C1 segment of cervical spinal cord (tissue), 14 donors: ENCODE measurements at regions not wholly inside any gene's neighbourhood (a gene's known extent, or its start where the extent isn't known, plus 50 kb on each side); places are given as distances from the start of the nearest gene placed in this dataset.

Experiments
- DNase-seq, 14 donors: peaks; one replicate each; lab custom pipeline; 2025; lab: John Stamatoyannopoulos, UW

DNA sequence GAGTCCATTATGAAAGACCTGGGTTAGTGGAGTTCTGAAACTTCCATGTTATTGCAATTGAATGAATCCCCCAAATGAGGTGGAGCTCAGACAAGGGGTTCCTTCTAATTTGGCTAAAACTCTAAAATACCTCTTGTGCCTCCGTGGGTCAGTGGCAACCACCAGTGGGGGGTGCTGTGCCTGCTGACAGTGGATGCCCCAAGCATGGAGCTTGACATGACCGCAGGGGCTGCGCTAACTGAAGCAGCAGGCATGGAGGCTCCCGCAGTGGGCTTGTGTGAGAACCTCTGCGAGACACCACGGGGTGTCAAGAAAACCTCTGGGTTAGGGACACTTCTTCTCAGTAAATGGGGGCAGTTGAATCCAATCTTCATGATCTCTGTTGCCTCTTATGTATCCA, 200.5 kb downstream of the DRD1 start:
- no peak for DNase-seq

DNA sequence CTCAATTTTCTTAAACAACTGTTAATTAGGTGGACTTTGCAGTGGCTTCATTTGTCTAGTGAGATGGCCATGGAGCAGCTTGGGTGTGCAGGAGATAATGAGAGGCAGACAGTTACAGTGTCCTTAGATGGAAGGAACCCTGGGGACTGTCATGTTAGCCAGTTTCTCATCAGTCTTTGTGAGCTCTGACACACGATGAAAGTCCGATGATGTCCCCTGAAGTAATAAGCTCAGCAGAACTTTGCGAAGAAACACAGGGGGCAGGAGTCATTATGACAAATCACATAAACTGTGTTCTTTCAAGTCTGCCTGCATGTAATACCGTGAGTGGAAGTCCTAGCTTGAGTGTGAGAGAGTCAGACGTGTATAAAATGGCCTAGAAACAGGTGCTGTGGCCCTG, 201.8 kb downstream of the DRD1 start:
- no peak for DNase-seq

DNA sequence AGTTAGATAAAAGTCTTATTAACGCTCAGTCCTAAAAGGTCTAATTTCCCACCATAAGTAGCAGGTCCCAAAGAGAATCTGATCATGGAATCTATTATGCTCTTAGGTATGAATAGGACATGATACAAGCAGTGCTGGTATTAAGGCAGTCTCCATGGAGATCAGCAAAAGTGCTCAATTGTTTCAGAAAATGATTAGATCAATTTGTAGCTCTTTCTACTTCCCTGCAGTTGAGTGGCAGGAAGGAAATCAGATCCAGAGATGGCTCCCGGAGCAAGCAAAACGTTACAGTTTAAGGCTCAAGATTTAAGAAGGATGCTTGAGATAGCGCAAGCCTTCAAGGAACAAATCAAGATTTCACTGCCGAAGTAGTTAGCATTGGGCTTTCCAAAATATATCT, 205.7 kb downstream of the DRD1 start:
- no peak for DNase-seq

DNA sequence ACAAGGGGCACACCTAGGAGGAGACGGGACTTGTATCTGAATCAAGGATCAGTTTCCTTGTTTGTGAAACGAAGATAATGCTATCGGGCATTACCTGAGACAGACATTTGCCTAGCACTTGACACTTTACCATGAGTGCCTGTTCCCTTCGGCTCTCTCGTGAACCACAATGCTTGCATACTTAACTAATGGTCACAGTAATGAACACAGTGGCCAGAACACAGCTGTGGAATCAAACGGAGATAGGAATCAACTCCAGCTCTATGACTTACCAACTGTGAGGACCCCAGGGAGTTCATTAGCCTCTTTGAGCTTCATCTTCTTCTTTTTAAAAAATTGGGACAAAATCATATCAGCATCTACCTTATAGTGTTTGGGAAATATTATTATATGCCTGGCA, 207.8 kb downstream of the DRD1 start:
- no peak for DNase-seq

DNA sequence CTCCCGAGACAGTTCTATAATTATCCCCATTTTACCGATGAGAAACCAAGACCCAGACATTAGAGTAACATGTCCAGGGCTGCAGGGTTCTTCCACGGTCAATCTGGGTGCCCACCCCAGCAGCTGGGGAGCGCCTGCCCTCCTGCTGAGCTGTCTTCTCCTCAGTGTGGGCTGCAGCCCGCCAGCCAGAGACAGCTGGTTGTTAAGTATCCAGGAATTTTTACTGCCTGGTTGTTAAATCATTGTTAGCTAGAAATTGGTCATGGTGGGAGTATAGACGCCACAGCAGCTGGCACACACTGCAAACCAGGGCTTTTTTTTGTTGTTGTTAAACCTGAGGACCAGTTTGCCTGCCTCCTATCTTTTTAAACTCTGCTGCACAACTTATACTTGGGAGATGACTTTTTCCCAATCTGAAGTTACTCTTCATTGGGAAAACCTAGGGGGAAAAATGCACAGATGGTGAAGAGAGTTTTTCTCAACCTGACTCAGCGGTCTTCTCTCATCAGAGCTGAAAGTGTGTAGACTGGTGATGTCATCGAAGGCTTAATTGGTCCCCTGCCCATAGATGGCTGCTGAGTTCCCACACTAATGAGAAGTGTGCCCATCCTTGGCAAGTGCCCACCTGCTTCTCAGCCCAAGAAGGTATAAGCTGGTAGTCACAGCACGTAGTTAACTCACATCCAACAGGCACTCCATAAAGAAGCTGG, 208.6 kb downstream of the DRD1 start:
- DNase-seq = no peak

DNA sequence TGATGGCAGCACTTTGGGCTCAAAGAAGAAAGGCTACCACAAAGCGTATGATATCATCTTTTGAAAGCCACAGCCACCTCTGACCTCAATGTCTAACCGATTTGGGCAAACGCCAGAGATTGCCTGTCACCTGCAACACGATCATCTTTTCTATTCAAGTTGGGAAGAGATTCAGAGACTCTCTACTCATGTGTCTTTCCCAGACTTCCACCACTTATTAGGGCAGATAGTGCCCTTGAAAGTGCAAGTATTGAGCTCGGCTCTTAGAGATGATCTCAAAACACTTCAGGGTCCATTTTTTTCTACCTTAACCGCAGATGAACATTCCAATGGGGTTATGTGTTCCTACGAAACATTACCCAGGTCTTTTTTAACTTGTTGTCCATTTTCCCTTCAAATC, 213.7 kb downstream of the DRD1 start:
- DNase-seq = no peak

DNA sequence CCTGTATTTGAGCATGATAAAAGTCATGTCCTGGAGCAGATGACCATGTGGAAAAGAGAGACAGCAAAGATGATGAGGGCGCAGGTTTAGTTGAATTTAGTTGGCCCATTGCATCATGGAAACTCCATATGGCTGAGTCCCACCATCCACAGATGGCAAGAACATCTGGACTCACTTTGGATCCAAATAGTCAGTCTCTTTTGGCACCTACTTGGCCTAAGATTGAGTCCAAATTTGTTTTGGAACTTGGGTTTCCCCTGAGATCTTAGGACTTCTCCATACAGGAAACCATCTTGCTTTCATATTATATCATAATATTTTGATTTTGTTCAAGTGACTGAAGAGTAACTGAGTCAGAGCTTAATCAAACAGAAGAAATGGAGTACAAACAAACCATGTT, 217.5 kb downstream of the DRD1 start:
- DNase-seq = no peak

DNA sequence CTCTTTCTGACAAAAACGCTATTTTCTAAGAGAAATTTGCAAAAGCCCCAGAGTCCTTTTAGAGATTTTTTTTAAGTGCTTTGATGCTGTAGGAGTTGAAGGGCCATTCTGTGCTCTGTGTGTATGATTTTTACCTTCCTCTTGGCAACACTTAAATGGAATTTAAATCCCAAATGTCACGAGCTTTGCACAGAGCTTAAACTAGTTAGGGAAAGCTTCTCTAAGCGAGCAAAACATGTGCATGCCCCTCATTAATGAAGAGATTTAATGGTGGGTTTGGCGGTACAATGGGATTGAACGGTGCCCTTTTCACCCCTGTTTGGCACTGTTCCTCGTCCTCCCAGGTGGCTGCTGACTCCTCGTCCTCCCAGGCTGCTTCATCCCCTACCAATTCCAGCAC, 220.7 kb downstream of the DRD1 start:
- no peak for DNase-seq

DNA sequence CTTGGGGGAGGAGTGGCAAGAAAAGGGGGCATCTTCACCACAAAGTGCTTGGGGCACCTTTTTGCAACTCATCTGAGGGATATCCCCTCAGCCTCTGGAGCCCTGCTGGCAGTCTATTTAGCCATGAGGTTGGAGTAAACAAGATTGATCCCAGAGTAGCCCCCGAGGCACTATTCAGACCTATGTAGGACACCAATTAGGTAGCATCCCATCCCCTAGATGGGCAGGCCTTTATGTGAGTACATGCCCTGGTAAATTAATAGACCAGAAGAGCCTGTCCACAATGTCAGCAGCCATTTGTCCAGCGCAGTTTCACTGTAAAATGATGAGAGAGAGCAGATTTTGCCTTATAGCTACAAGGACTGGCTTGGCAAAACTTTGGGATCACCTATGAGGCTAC, 221.4 kb downstream of the DRD1 start:
- no peak for DNase-seq

DNA sequence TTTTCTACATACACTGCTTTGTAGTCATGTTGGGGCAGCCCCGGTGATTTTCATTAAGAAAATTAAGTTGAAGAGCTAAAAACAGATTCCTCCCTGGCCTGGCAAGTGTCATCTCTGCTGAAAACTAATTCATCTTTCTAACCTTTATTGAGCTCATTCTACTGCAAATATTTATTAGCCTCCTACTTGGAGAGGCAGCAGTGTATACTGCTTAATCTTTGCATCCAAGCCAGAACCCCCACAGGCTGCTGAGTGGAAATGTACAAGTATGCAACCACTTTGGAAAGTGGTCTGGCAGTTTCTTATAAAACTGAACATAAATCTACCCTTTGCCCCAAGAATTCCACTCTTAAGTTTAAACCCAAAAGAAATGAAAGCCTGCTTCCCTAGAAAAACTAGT, 223.4 kb downstream of the DRD1 start:
- no peak for DNase-seq

DNA sequence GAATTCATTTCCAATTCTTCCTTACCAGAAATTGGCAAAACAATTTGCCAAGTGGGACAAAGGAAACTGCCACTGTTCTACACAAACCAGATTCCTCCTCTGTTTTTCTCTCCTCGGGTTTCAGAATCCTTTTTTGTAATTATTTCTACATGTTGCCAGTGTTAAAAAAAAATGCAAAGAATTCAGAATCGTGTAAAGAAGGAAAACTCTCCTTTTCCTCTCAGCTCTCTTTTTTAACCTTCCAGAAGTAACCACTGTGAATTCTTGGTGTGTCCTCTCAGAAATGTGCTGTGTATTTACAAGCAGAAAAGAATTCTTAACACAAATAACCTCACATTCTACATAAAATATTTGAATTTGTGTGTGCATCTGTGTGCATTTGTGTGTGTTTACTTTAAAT, 224.6 kb downstream of the DRD1 start:
- DNase-seq = no peak

DNA sequence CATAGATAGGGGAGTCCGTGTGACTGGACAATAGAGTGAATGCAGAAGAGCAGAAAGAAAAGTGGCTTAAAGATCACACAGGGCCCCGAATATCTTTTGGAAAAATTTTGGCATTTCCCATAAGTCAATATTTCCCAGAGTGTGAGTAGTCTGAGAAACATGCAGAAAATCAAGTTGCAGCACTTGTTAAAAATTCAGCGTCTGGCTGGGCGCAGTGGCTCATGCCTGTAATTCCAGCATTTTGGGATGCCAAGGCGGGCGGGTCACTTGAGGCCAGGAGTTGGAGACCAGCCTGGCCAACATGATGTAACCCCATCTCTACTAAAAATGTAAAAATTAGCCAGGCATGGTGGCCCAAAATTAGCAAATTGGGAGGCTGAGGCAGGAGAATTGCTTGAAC, 227.0 kb downstream of the DRD1 start:
- no peak for DNase-seq

DNA sequence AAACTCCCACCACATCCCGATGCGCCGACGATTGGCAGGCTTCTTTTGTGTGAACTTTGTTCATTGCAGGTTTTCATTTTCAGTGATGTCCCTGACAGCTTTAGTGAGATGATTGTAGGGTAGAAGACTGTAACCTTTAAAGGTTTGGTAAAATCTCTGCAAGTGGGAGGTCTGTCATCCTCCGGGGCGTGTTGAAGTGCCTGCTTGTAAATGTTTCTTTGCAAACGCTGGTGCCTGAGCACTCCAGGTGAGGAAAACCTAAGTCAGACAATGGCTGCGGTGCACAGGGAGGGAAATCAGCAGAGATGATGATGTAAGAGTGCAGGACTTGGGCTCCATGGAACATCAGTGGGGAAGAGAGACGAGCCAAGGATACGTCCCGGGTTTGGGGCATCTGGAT, 228.1 kb downstream of the DRD1 start:
- no peak for DNase-seq

DNA sequence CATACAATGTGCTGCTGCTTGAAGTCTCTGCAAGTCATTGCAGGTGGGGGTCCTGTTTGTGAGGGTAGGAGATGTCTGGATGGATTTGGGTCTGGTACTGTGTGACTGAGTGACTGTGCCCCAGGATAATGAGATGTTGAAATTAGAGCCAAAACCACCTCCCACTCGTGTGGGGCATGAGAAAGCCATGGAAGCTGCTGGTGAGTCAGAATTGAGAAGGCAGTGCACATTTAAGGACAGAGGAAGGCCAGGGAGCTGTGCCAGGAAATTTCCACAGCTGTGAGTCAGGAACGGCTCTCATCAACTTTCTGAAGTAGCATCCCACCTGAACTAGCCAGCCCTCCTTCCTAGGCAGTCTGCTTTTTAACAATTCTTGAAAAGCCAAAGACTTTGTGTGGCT, 229.8 kb downstream of the DRD1 start:
- DNase-seq = peak in 1 of 14 donors; percentile 8

DNA sequence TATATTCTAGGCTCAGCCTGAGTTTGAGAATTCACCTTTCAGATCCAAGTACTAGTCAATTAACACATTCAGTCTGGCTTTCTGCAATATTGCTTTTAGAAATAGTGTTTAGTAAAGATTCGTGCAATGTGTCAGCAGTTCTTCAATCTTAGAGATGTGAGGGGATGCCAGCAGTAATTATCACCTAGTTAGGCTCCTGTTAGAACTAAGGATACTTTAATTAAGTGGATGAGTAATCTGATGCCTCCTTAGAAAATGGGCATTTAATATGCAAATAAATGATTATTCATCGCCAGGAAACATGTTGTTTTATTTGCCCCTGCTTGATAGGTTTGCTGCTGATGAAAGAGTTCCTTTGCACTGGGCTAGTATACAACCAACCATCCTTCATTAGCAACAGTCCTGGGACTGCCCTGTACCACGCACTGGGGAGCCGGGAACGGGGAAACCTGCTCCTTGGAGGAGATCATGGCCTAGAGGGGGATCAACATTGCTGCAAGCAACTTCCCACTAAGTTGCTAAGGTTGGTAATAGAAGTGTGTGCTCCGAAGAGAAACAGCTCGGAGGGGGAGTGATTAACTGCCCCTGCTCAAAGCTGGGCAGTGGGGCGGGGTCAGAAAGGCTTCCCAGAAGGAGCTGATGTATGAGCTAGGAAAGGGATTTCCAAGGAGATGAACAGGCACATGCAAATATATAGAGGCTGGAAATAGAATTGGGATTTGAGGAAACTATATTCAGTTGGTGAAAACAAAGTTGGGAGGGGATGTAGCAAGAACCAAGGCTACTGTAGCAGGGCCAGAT, 231.8 kb downstream of the DRD1 start:
- no peak for DNase-seq

DNA sequence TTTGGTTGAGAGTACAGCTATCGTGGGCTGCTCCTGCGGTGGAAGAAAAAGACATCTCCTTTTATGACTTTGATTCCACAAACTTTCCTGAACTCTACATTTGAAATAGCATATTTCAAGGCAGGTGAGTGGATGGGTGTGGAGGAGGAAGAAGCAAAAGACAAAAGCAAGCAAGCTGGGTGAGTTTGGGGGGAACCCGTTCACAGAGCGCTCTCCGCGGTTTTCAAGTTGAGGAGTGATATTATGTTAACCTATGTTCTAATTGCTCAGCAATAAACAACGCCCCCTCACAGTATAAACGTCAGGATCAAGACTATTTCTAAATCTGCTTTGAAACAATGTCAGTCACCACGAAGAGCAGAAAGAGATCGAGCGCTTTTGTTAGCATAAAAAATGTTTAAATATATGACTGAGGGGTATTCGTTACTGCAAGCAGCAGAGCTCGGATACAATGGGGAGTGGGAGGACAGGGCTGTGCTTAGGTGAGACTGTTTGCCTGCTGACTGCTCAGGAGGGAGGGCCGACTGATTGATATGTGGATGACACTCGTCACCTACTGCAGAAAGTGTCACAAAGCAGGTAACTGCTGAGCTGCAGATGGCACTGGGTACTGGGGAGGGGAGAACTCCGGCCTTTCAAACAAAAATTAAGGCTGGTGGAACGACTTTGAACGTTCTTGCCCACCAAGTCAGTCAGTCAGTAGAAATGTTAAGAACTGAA, 236.5 kb downstream of the DRD1 start:
- DNase-seq = no peak

DNA sequence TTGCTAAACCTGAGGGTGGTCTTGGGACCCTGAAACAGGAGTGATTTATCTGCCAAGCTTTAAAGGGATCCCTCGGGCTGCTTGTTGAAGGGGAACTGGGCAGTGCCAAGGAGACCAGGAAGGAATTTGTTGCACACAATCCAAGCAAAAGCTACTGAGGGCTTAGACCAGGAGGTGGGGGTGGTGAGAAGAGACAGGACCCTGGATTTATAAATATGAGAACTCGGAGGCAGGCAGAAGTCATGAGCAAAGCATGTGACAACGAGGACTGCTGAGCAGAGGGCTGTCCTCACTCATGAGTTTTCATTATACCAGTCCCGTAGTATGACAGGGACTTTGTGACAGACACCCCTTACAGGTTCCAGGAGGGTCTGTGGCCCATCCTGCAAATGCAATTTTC, 237.3 kb downstream of the DRD1 start:
- DNase-seq = no peak

DNA sequence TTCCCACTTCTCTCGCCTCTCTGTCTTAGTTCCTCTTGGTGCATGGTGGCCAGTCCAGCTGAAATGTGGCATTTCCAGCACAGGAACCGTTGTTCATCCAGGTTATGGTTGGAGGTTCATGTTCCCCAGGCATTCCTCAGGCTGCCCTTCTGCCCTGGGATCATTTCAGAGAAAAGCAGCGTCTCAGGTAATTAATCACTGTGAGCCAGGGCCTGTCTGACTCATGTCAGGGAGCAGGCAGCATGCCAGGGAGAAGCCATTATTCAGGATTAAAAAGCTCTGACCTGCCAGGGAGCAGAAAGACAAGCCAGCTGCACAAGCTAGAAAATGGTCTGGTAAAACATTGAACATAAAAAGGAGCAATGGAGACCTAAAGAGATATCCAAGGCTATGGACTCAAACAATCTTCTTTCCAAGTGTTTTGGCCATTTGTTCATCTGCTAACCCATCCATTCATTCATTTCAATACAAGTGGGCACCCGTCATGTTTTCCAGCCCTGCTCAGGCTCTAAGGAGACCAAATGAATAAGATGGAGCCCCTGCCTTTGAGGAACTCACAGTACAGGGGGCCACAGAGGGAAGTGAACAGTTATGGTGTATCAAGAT, 241.4 kb downstream of the DRD1 start:
- no peak for DNase-seq

DNA sequence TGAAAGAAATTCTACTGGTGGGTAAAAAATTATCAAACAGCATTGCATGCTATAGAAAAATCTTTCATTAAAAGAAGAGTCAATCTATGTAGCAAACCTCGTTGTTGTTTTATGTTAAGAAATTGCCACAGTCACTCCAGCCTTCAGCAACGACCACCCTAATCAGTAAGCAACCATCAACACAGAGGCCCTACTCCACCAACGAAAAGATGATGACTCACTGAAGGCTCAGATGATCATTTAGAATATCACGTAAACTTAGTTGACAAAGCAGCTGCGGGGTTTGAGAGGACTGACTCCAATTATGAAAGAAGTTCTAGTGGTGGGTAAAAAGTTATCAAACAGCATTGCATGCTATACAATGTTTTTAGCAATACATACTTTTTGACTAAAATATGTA, 242.6 kb downstream of the DRD1 start:
- no peak for DNase-seq

DNA sequence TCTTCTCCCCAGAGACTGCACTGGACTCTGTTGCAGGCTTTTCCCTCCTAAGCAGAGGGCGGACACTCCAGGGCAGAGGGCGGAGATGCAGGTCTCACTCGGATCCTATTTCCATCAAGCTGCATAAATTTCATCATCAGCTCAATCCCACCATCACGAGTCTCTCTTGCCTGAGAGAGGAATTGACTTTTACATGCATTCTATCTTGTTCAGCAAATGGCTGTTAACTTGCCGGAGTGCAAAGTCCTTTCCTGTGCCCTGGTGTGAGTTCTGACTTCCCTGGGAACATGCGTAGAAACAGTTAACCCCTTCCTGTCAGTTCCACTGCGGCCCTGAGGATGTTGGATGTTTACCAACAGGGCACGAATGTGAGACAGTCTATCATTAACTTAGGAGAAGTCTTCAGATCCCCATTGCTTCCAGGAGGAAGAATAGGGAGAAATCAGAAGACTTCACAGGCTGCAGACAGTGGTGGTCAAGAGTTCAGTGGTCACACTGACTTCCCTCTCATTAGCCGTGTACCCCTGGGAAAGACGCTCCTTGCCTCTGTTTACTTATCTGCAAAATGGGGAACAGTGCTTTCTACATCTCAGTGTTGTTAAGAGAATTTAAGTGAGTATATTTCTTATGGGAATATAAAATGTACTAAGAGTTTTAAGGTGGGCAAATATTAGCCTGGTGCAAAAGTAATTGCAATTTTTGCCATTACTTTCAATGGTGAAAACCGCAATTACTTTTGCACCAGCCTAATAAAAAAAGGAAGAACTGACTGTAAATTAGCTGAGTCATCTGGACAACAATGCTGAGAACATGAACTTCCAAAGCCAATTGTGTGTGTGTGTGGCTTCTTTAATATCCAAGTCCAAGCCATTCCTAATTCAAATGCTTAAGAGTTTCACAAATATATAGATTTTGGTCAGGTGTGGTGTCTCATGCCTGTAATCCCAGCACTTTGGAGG, 248.0 kb downstream of the DRD1 start:
- no peak for DNase-seq

DNA sequence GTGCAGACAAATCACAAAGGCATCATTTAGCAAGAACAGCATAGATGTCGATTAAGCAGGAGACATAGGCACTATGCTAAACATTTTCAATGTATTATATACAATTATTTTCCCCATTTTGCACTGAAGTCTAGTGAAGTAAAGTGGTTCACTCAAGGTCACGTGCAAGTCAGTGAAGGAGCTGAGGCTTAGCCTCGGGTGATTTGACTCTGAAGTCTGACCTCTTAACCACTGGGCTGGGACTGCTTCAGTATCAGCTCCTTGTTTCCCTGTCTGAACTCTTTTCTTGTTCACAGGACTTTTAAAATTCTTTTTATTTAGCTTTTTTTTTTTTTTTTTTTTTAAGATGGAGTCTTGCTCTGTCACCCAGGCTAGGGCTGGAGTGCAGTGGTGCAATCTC, 262.7 kb downstream of the DRD1 start:
- no peak for DNase-seq
